ENCODE measurements at regions not wholly inside any gene's neighbourhood (a gene's known extent, or its start where the extent isn't known, plus 50 kb on each side); places are given as distances from the start of the nearest gene placed in this dataset.

GRCh38 chr21:18524097-18524880 is 120.7 kb upstream of the TMPRSS15 start:
- TF ChIP-seq POLR2A (IDR thresholded peaks at IDR 0.05) (no peak), CTCF (IDR thresholded peaks at IDR 0.05 in 8 of 11, conservative IDR thresholded peaks at IDR 0.05 in 3 of 11) (no peak)
